SK-MEL-5 (cell line): ENCODE measurements at regions not wholly inside any gene's neighbourhood (a gene's known extent, or its start where the extent isn't known, plus 50 kb on each side); places are given as distances from the start of the nearest gene placed in this dataset.

Experiments
- DNase-seq: peaks from one replicate; pipeline ENCODE4 v3.0.0-alpha.2; 2016; ENCODE audit warnings: low read depth, low spot score
- in situ Hi-C: cut with HindIII; loops from 2 replicates; pipeline ENCODE4 v1.10.0; 2016; ENCODE audit warnings: low sequenced_read_pairs, high pct_unique_total_duplicates, low pct_unique_long_range_greater_than_20kb

DNA sequence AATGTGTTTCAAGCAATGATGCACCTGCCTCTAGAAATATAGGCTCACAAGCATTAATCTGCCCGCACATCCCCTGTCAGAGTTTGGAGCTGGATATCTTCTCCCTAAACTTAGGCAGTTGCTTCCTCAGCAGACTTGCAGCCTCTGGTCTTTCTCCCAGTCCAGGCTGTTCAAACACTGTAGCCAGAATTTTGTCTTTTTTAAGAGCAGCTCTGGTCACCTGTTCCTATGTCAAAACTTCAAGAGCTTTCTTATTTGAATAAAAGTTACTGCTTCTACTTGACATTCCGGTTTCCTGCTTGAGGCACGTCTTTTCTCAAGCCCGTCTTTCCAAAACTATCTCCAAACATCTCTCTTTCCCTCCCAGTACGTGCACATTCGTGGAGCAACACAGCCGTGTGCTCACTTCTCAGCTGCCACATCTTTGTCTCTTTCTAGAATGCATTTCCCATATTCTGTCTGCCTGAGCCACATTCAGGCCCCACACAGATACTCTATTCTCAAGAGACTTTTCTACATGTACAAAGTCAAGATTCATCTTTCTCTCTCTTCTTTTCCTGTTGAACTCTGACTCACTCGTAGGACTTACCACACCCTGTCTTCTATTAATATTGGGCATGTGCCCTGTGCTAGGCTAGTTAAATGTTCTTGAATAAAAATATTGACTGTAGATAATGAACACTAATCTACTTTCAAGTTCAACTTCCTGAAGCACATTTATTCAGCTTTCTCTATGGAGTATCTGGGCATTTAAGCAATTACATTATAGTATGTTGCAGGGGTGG lies 307.7 kb upstream of the SOX2 start:
- no peak for DNase-seq
- in situ Hi-C loops = no loop called here

DNA sequence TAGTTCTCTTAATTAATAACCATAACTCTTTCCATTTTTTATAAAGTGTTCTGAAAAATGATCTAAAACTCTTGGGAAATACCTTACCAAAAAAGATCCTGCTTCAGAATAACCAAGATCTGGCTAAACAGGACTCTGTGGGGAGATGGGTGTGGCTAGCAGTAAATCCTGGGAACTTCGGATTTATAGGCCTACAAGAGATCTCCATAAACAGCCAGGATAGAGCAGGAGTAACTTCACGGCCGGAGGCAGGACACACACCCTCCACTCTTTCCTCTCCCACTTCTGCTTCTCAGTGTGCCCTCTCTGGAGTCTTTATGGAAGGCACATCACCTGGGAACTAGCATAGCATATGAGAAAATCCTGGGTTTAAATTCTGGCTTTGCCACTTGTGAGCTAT lies 309.4 kb upstream of the SOX2 start:
- in situ Hi-C loops = no loop called here

DNA sequence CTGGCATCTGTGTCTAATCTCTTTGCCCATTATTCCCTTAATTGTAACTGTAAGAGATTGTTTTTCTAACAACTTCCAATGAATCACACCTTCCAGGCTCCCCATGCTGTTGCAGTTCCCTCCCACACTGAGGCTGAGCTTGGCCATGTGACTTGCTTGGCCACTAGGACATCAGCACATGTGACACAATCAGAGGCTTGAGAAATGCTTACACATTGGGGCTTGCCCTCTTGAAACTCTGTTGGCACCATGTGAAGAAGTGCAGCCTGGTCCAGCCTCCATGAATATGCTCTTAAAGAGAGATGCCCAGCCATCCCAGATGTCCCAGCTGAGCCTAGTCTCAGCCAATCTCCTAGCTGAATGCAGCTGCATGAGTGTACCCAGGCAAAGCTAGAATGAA lies 326.8 kb upstream of the SOX2 start:
- in situ Hi-C loops = no loop called here

More for the DNA sequence above, 309.4 kb upstream of the SOX2 start:
- no peak for DNase-seq

DNA sequence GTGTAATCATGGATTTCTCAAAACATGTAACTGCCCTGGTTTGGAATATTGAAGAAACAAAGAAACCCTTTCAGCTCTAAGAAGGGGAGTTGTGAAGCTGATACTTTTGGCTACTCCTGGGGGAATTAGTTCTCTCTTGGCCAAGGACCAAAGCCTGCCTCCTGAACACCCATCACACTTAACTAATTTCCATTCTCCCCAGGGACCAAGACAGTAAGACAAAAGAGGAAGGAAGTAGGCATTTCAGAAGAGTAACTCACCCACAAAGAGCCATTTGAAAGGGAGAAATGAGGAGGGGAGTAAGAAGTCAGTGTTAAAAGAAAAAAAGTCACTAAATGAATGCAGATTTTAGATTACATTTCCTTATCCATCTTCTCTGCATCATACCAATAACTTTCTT lies 328.0 kb upstream of the SOX2 start:
- in situ Hi-C loops = no loop called here

More for the DNA sequence above, 326.8 kb upstream of the SOX2 start:
- DNase-seq = peak; percentile 61

DNA sequence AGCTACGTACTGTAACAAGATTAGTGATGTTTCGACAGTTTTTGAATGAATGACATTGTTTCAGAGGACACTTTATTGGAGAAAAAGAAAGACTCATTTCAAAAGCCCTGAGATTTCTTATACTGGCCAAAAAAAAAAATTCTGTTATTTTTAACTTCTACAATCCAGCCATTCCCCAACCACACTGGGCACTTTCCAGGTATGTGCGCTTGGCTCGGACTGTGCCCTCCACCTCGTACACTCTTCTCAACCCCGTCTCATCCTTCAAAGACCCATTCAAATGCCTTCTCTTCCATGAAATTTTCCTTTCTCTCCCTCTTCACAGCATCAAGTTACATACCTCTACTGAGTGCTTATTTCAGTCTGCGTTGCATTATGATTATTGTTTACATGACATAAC lies 328.5 kb upstream of the SOX2 start:
- DNase-seq = no peak
- in situ Hi-C loops = no loop called here

More for the DNA sequence above, 328.0 kb upstream of the SOX2 start:
- peak; percentile 94 for DNase-seq

DNA sequence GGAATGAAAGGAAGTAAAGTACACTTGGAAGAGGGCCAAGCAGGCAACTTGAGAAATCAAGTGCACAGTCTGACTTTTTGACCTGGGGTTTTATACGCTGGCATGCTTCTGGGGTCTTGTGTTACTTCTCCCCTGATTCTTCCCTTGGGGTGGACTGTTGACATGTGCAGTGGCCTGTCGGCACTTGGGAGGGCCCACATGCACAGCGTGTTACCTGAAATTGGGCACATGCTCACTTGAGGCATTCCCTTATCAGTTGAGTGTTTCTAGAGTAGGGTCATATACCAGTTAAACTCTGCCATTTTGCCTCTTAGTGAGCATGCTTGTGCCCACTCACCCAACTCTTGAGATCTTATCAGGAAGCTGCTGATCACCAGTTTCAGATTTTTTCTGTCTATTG lies 329.1 kb upstream of the SOX2 start:
- in situ Hi-C loops = no loop called here
- DNase-seq = no peak

DNA sequence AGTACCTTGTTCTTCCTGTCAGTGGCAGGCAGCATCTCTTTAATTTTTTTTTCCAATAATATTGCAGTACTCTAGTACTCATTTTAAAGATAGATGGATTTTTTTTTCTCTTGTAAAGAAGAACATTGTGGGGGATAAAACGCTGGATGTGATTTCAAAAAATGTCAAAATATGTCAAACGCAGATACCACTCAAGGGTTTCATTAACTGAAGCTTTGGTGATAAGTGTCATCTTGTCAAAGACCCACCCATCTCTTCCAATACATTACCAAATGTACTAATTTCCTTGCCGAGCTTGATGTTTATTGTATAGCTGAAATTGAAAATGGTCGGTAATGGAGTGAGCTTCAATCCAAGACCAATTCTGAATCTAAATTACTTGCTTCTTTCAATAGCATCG lies 332.4 kb upstream of the SOX2 start:
- in situ Hi-C loops = no loop called here
- no peak for DNase-seq

DNA sequence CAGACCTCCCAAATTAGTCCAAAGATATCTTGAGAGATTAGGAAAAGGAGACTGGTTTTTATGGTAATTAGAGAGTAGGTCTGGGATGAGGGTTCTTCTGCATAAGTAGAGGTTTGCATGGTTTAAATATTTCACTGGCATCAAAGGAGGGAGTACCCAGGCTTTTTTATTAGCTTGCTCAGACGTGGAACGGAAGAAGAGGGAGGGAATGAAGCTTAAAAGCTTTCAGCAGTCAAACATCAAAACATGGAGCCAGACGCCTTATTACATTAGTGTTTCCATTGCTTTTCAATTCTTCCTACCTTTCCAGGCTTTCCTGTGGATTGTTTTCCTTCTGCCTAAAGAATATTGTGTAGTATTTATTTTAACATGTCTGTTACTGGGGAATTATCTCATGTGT lies 342.1 kb upstream of the SOX2 start:
- in situ Hi-C loops = no loop called here
- no peak for DNase-seq

DNA sequence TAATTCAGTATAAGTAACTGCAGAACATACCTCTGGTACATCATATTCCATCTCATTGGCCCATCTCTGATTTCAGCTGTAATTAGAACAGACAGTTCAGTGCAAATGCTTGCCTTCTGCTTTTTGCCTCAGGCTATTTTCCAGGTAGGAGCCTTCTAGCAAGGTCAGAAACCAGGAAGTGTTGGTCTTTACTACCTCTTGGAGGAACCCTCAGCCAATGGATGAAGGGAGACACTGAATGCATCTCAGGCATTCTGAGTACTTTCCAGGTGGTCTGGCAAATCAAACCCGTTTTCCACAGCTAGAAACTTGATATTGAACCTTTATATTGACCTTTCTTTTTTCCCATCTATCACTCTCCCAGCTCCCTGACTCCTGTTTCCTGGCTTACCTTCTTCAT lies 348.5 kb upstream of the SOX2 start:
- in situ Hi-C loops = no loop called here
- no peak for DNase-seq

DNA sequence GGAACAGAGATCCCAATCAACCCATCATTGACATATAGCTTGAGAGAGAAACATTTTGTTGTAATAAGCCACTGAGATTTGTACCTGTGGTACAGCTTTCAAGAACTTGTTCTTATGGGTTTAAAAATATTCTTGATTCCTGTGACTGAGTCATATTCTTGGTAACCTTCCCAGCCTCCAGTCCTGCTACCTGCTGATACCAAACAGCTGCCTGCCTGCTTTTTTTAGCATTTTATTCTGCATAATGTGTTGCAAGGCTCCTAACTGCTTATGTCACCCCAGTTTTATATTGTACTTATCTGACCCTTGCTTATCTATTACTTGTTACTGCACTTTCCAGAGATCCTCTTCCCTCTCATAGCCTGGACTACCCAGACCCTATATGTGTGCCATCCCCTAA lies 349.3 kb upstream of the SOX2 start:
- no peak for DNase-seq
- in situ Hi-C loops = no loop called here

DNA sequence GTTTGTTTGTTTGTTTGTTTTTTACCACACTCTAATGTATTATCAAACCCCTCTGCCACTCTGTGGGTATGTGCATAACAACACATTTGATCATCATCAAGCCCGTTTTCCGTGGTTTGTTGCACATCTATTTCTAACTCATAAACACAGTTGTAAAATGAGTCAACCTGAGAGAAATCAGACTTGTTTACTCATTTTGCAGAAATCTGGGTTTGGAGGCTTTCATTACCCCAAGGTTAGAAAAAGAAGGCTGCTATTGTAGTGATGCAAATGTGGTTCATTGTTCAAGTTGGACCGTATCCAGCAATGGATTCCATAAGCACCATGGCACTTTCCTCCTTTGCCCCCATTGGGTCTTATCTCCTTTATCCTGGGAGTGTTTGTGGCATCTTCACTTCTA lies 353.2 kb upstream of the SOX2 start:
- no peak for DNase-seq
- in situ Hi-C loops = no loop called here

DNA sequence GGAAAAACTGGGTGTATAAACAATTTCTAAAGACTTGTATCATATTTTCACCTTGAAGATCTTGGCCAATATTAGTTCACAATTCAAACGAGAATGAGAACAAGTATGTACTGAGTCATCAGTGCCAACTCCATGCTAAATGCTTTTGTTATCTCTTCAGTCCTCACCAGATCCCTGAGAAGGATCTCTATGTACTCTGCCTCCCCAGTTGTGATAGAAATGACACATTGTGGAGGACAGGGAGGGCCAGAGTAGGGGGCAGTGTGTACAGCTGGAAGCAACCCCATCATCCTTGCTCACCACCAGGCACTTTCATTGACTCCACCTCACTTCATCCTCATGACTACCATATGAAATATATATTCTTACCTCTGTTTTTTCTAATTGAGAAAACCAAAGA lies 353.7 kb upstream of the SOX2 start:
- in situ Hi-C loops = no loop called here
- DNase-seq = no peak

DNA sequence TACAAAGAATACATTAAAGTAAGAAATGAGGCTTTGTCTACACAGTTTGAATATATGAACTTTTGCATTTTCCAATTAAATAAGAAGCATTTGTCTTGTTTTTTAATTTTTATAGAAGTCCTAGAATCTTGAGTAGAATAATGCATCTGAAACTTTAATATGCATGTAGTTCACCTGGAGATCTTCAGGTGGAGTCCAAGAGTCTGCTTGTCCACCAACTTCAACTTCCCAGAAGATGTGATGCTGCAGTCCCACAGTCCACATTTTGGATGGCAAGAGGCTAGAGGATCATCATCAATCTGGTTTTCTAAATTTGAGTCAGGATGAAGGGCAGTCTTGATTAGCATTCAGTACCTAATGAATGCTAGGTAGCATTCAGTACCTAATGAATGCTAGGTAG lies 357.6 kb upstream of the SOX2 start:
- no peak for DNase-seq
- in situ Hi-C loops = no loop called here

DNA sequence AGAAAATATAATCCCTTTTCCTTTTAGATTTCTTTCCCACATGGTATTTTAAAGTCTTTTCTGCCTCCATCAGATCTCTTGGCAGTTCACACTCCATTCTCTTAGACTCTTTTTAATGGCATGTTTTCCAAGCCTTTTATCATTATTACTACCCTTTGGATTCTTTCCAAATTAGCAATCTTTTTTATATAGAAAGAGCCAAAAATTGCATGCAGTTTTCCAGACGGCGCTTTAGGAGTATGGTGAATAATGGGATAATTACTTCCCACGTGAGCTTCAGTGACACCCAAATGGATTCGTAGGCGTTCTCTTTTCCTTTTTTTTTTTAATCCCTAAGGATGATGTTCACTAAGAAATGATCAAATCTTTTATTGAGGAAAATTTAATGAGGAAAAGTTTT lies 354.8 kb upstream of the DNAJC19 start:
- DNase-seq = no peak
- in situ Hi-C loops = no loop called here

DNA sequence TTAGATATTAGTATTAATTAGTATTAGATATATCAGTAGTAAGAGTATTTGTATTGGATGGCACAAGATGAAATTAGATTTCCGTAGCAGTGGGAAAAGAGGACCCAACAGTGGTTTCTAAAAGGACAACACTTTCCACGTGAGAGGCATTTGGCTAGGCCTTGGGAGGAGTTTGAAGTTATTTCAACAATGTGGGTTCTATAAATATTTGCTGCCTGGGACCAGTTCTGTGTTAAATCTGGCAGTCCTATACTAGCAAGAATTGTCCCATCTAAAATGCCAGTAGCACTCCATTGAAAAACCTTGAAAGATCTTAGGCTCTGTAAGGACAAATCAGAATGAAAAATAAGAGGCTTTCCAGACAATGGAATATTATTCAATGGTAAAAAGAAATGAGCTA lies 347.1 kb upstream of the DNAJC19 start:
- DNase-seq = no peak
- in situ Hi-C loops = no loop called here

DNA sequence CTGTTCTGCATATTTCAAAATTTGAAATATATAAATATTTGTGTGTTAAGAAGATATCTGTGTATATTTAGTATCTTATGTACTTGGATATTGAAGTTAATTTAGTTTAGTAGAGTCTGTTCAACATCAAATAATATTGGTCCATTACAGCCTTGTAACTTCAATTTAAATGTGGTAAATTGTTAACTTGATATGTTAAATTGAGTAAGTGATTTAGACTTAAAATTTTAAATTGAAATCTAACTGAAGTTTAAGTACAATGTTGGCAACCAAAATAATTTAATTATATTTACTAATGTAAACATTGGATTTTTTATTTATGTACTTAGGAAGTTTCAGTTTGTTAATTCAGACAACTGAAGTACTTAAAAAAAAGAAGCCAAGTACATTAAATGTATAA lies 343.9 kb upstream of the DNAJC19 start:
- no peak for DNase-seq
- in situ Hi-C loops = no loop called here

DNA sequence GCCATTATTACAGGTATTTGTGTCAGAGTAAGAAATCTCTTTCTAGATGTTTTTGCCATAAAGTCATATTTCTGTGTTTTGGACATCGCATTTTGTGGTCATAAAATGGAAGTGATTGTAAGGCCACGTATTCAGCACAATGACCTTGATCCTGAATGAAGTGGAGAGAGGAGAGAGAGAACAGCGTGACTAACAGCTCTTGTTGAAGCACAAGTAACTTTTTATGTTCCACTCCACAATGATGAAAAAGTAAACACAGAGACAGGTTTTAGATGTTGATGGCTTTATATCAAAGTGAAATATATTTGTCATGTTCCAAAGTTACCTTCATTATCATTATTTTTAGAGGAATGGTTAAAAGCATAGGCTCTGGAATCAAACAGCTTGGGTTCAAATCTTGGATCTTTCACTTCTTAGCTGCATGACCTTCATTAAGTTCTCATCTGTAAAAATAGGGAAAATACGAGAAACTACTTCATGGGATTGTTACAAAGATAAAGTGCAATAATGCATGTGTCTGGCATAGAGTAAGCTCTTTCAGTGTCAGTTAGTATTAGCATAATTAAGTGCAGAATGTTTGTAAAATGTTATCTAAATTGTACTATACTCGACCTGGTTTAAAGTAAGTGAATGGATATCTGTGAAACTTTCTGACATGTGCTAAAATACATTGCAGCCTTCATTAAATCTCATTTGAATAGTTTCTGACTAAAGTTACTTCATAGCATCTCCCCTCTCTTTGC lies 341.5 kb upstream of the DNAJC19 start:
- in situ Hi-C loops = no loop called here
- no peak for DNase-seq

DNA sequence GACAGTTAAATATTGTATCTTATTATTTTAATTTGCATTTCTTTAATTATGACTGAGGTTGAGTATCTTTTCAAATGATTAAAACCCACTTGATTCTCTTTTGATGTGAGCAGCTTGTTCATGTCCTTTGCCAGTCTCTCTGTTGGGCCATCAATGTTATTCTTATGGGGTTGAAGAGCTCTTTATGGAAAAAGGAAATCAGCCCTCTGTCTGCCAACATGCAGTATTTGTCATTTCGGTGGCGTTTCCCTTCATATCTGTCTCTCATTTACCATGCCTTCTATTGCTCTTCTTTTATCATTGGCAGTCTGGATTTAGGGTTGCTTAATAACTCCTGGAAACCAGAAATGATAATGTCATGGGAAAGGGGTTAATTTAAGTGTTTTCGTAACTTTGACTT lies 340.7 kb upstream of the DNAJC19 start:
- in situ Hi-C loops = no loop called here
- no peak for DNase-seq

DNA sequence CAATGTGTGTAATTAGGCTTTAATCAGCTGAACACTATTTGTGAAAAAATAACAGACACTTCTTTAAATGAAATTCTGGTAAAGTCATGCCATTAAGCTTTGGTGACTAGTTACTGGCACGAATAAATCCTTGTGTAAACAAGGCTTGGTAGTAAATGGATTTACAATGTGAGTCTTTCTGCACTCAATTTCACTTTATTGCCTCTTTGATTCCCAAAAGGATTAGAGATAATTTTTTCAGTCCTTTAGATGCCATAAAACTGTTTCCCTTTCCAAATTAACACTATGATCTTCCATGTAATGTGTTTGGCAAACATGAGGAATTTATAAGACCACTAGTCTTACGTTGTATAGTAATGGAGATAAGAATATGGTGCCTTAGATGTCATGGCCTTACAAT lies 339.5 kb upstream of the DNAJC19 start:
- in situ Hi-C loops = no loop called here

More for the DNA sequence above, 339.5 kb upstream of the DNAJC19 start:
- DNase-seq = no peak
